HG02943 (cell line): ENCODE measurements at regions not wholly inside any gene's neighbourhood (a gene's known extent, or its start where the extent isn't known, plus 50 kb on each side); places are given as distances from the start of the nearest gene placed in this dataset.

Source experiments
- ATAC-seq: cut with Tn5 transposase; IDR thresholded peaks from one replicate; pipeline ENCODE4 v1.9.1; 2021; ENCODE audit warnings: mild to moderate bottlenecking, low read depth, moderate library complexity; ENCODE audit not compliant: unreplicated experiment

- no peak for ATAC-seq
Measured at GRCh38 chr4:96509039-96509741, 669.3 kb downstream of the PDHA2 start.

- ATAC-seq, result no peak
Measured at GRCh38 chr4:96519291-96519690, 679.4 kb downstream of the PDHA2 start.

GRCh38 chr4:96521046-96521536, 681.2 kb downstream of the PDHA2 start:
- no peak for ATAC-seq

- ATAC-seq, result no peak
Measured at GRCh38 chr4:96523611-96524010, 683.7 kb downstream of the PDHA2 start.

- no peak for ATAC-seq
Measured at GRCh38 chr4:96524311-96524875, 684.5 kb downstream of the PDHA2 start.

GRCh38 chr4:96525898-96526297, 686.0 kb downstream of the PDHA2 start:
- no peak for ATAC-seq

GRCh38 chr4:96526625-96527024, 686.7 kb downstream of the PDHA2 start:
- no peak for ATAC-seq

- ATAC-seq, result no peak
Measured at GRCh38 chr4:96531836-96532235, 691.9 kb downstream of the PDHA2 start.

GRCh38 chr4:96543346-96543745, 703.5 kb downstream of the PDHA2 start:
- no peak for ATAC-seq

GRCh38 chr4:96558466-96558865, 718.6 kb downstream of the PDHA2 start:
- no peak for ATAC-seq

- ATAC-seq, result no peak
Measured at GRCh38 chr4:96566755-96567154, 726.9 kb downstream of the PDHA2 start.

- no peak for ATAC-seq
Measured at GRCh38 chr4:96585304-96585703, 745.4 kb downstream of the PDHA2 start.

GRCh38 chr4:96593422-96593821, 753.5 kb downstream of the PDHA2 start:
- ATAC-seq, result no peak

GRCh38 chr4:96598465-96598864, 758.6 kb downstream of the PDHA2 start:
- no peak for ATAC-seq

GRCh38 chr4:96599752-96600151, 759.9 kb downstream of the PDHA2 start:
- no peak for ATAC-seq

GRCh38 chr4:96602661-96603060, 762.8 kb downstream of the PDHA2 start:
- ATAC-seq, result no peak

GRCh38 chr4:96603641-96604040, 763.7 kb downstream of the PDHA2 start:
- ATAC-seq, result no peak

- no peak for ATAC-seq
Measured at GRCh38 chr4:96606451-96606850, 766.6 kb downstream of the PDHA2 start.

- no peak for ATAC-seq
Measured at GRCh38 chr4:96626023-96626422, 786.1 kb downstream of the PDHA2 start.

GRCh38 chr4:96630839-96631238, 790.9 kb downstream of the PDHA2 start:
- ATAC-seq, result no peak

- no peak for ATAC-seq
Measured at GRCh38 chr4:96637971-96638412, 798.1 kb downstream of the PDHA2 start.

GRCh38 chr4:96639932-96640331, 800.0 kb downstream of the PDHA2 start:
- no peak for ATAC-seq
